Activated CD8-positive, alpha-beta memory T cell treated with anti-CD3 and anti-CD28 coated beads, Interleukin-2, amount 10 ng/mL, durations not matched to agents 7 days and 5 days (primary cell): ENCODE measurements at regions not wholly inside any gene's neighbourhood (a gene's known extent, or its start where the extent isn't known, plus 50 kb on each side); places are given as distances from the start of the nearest gene placed in this dataset.
"Not testable (repeated sequence)": the region's sequence is repeated elsewhere in the genome, so short reads cannot be mapped to it uniquely, and the experiment has no call there.

Experiments
- ATAC-seq: fragments of 150-1000 bp; cut with Tn5 transposase; one replicate; pipeline ENCODE4 v1.10.0; 2021; ENCODE audit warnings: moderate library complexity
- CTCF ChIA-PET: fragments of 350-600 bp; sonication (Branson Sonifier 250); formaldehyde crosslinking; loops from one replicate; lab custom pipeline; 2021; ENCODE audit warnings: antibody characterized with exemption; lab: Charles Lee
- DNase-seq: peaks from one replicate; pipeline ENCODE4 v3.0.0-alpha.2; 2020
- H3K27ac Mint-ChIP-seq: one replicate; pipeline ENCODE4 v1.8.0; 2021; ENCODE audit warnings: mild to moderate bottlenecking, mixed read lengths
- H3K27me3 Mint-ChIP-seq: one replicate; pipeline ENCODE4 v1.8.0; 2021; ENCODE audit warnings: mixed read lengths
- H3K36me3 Mint-ChIP-seq: one replicate; pipeline ENCODE4 v1.8.0; 2021; ENCODE audit warnings: mild to moderate bottlenecking, mixed read lengths
- H3K4me1 Mint-ChIP-seq: one replicate; pipeline ENCODE4 v1.8.0; 2021; ENCODE audit warnings: mixed read lengths
- H3K4me3 Mint-ChIP-seq: one replicate; pipeline ENCODE4 v1.8.0; 2021; ENCODE audit warnings: mild to moderate bottlenecking, moderate library complexity, mixed read lengths
- H3K9me3 Mint-ChIP-seq: one replicate; pipeline ENCODE4 v1.8.0; 2022; ENCODE audit warnings: low read depth, mixed read lengths

- DNase-seq (no peak), ATAC-seq (no peak)
- H3K36me3 Mint-ChIP-seq = no peaks in the 10 kb centered on the region
- no peaks in the 10 kb centered on the region for H3K4me1 Mint-ChIP-seq
- H3K27ac Mint-ChIP-seq = no peak overlapping the region
- no peaks in the 10 kb centered on the region for H3K9me3 Mint-ChIP-seq
- CTCF ChIA-PET = no interaction called here
- no peak overlapping the region for H3K4me3 Mint-ChIP-seq
- H3K27me3 Mint-ChIP-seq = no peaks in the 10 kb centered on the region
These were observed 68.7 kb downstream of the VSIG4 start for GRCh38 chrX:65971151-65971550.

GRCh38 chrX:65967159-65967558, 72.7 kb downstream of the VSIG4 start:
- ATAC-seq, DNase-seq, H3K36me3 Mint-ChIP-seq, H3K27ac Mint-ChIP-seq, H3K27me3 Mint-ChIP-seq, H3K4me1 Mint-ChIP-seq, H3K9me3 Mint-ChIP-seq, H3K4me3 Mint-ChIP-seq, CTCF ChIA-PET: not testable (repeated sequence)

- H3K27ac Mint-ChIP-seq = no peak overlapping the region
- DNase-seq = no peak
- CTCF ChIA-PET = no interaction called here
- H3K9me3 Mint-ChIP-seq = peaks cover 3% of the 10 kb centered on the region
- H3K4me3 Mint-ChIP-seq = no peak overlapping the region
- no peaks in the 10 kb centered on the region for H3K4me1 Mint-ChIP-seq
- H3K36me3 Mint-ChIP-seq = peaks cover 3% of the 10 kb centered on the region
- no peak for ATAC-seq
- H3K27me3 Mint-ChIP-seq = no peaks in the 10 kb centered on the region
These were observed 78.2 kb downstream of the VSIG4 start for GRCh38 chrX:65961714-65962113.

- DNase-seq (no peak), ATAC-seq (no peak)
- Mint-ChIP-seq H3K4me1 (peaks cover 3% of the 10 kb centered on the region), H3K4me3 (no peak overlapping the region), H3K9me3 (peaks cover 16% of the 10 kb centered on the region), H3K36me3 (peaks cover 16% of the 10 kb centered on the region), H3K27me3 (no peaks in the 10 kb centered on the region), H3K27ac (no peak overlapping the region)
- CTCF ChIA-PET = no interaction called here
These were observed 91.8 kb downstream of the VSIG4 start for GRCh38 chrX:65948103-65948502.

GRCh38 chrX:65941775-65942174, 98.1 kb downstream of the VSIG4 start:
- no peaks in the 10 kb centered on the region for H3K27me3 Mint-ChIP-seq
- peaks cover 17% of the 10 kb centered on the region for H3K9me3 Mint-ChIP-seq
- DNase-seq (no peak), ATAC-seq (no peak)
- CTCF ChIA-PET = no interaction called here
- H3K4me3 Mint-ChIP-seq = no peak overlapping the region
- no peak overlapping the region for H3K27ac Mint-ChIP-seq
- H3K4me1 Mint-ChIP-seq = no peaks in the 10 kb centered on the region
- H3K36me3 Mint-ChIP-seq = peaks cover 14% of the 10 kb centered on the region

- CTCF ChIA-PET = no interaction called here
- Mint-ChIP-seq H3K4me3 (no peak overlapping the region), H3K36me3 (peaks cover 12% of the 10 kb centered on the region), H3K27me3 (no peaks in the 10 kb centered on the region), H3K27ac (no peak overlapping the region), H3K9me3 (peaks cover 7% of the 10 kb centered on the region), H3K4me1 (peaks cover 6% of the 10 kb centered on the region)
- no peak for ATAC-seq
- DNase-seq = no peak
These were observed 106.7 kb downstream of the VSIG4 start for GRCh38 chrX:65933085-65933589.

- no peak overlapping the region for H3K27ac Mint-ChIP-seq
- no peak for ATAC-seq
- peaks cover 16% of the 10 kb centered on the region for H3K36me3 Mint-ChIP-seq
- H3K4me3 Mint-ChIP-seq = no peak overlapping the region
- peak; percentile 47 for DNase-seq
- CTCF ChIA-PET = no interaction called here
- no peaks in the 10 kb centered on the region for H3K27me3 Mint-ChIP-seq
- peaks cover 7% of the 10 kb centered on the region for H3K9me3 Mint-ChIP-seq
- peaks cover 10% of the 10 kb centered on the region for H3K4me1 Mint-ChIP-seq
These were observed 107.5 kb downstream of the VSIG4 start for GRCh38 chrX:65932173-65933084.

- peaks cover 7% of the 10 kb centered on the region for H3K9me3 Mint-ChIP-seq
- peaks cover 42% of the 10 kb centered on the region for H3K4me1 Mint-ChIP-seq
- CTCF ChIA-PET = no interaction called here
- H3K36me3 Mint-ChIP-seq = peaks cover 28% of the 10 kb centered on the region
- DNase-seq = no peak
- no peak overlapping the region for H3K4me3 Mint-ChIP-seq
- no peak overlapping the region for H3K27ac Mint-ChIP-seq
- no peaks in the 10 kb centered on the region for H3K27me3 Mint-ChIP-seq
- no peak for ATAC-seq
These were observed 111.4 kb downstream of the VSIG4 start for GRCh38 chrX:65928522-65928921.

- peaks cover 25% of the 10 kb centered on the region for H3K36me3 Mint-ChIP-seq
- peaks cover 42% of the 10 kb centered on the region for H3K4me1 Mint-ChIP-seq
- CTCF ChIA-PET, H3K4me3 Mint-ChIP-seq, H3K27me3 Mint-ChIP-seq, H3K9me3 Mint-ChIP-seq, ATAC-seq: not testable (repeated sequence)
- peak; percentile 39 for DNase-seq
- peak overlapping the region; percentile 46 for H3K27ac Mint-ChIP-seq
These were observed 112.5 kb downstream of the VSIG4 start for GRCh38 chrX:65927386-65927785.

GRCh38 chrX:65926095-65927019, 113.5 kb downstream of the VSIG4 start:
- no peaks in the 10 kb centered on the region for H3K27me3 Mint-ChIP-seq
- H3K4me1 Mint-ChIP-seq = peaks cover 44% of the 10 kb centered on the region
- H3K4me3 Mint-ChIP-seq = peak overlapping the region; percentile 60
- H3K27ac Mint-ChIP-seq = peak overlapping the region; percentile 91
- DNase-seq (peak; percentile 83), ATAC-seq (peak; percentile 87)
- CTCF ChIA-PET = interaction anchor here (1.0 kb wide), 1 partner anchor 20 kb away, joined by 3 read pairs; no protein-coding TSS in a partner anchor
- peaks cover 23% of the 10 kb centered on the region for H3K36me3 Mint-ChIP-seq
- no peaks in the 10 kb centered on the region for H3K9me3 Mint-ChIP-seq

GRCh38 chrX:65925592-65925991, 114.3 kb downstream of the VSIG4 start:
- no peak for ATAC-seq
- peak overlapping the region; percentile 91 for H3K27ac Mint-ChIP-seq
- H3K4me1 Mint-ChIP-seq = peaks cover 52% of the 10 kb centered on the region
- no peaks in the 10 kb centered on the region for H3K27me3 Mint-ChIP-seq
- CTCF ChIA-PET = interaction anchor here (1.0 kb wide), 1 partner anchor 21 kb away, joined by 3 read pairs; no protein-coding TSS in a partner anchor
- DNase-seq = no peak
- H3K36me3 Mint-ChIP-seq = peaks cover 22% of the 10 kb centered on the region
- H3K9me3 Mint-ChIP-seq = no peaks in the 10 kb centered on the region
- H3K4me3 Mint-ChIP-seq = peak overlapping the region; percentile 42

GRCh38 chrX:65925005-65925404, 114.9 kb downstream of the VSIG4 start:
- Mint-ChIP-seq H3K36me3 (peaks cover 19% of the 10 kb centered on the region), H3K4me3 (no peak overlapping the region), H3K9me3 (peaks cover under 1% of the 10 kb centered on the region), H3K27me3 (no peaks in the 10 kb centered on the region), H3K4me1 (peaks cover 55% of the 10 kb centered on the region), H3K27ac (peak overlapping the region; percentile 91)
- ATAC-seq (no peak), DNase-seq (no peak)
- CTCF ChIA-PET = no interaction called here

- H3K4me3 Mint-ChIP-seq = no peak overlapping the region
- H3K27me3 Mint-ChIP-seq = no peaks in the 10 kb centered on the region
- ATAC-seq (no peak), DNase-seq (no peak)
- H3K9me3 Mint-ChIP-seq = peaks cover 7% of the 10 kb centered on the region
- H3K4me1 Mint-ChIP-seq = peaks cover 44% of the 10 kb centered on the region
- no peak overlapping the region for H3K27ac Mint-ChIP-seq
- peaks cover 23% of the 10 kb centered on the region for H3K36me3 Mint-ChIP-seq
- CTCF ChIA-PET = no interaction called here
These were observed 118.5 kb downstream of the VSIG4 start for GRCh38 chrX:65921363-65921762.
